ENCODE measurements at regions not wholly inside any gene's neighbourhood (a gene's known extent, or its start where the extent isn't known, plus 50 kb on each side); places are given as distances from the start of the nearest gene placed in this dataset.
"Not testable (repeated sequence)": the region's sequence is repeated elsewhere in the genome, so short reads cannot be mapped to it uniquely, and the experiment has no call there.

GRCh38 chr21:15631342-15631741, 98.4 kb upstream of the USP25 start (continued):
- TF ChIP-seq PML (IDR thresholded peaks at IDR 0.05; ENCODE audit: low read length), result no peak
- no peak for TF ChIP-seq BHLHE40 (IDR thresholded peaks at IDR 0.05; ENCODE audit: borderline replicate concordance in 1 of 2, low read depth in 2 of 2, low read length in 1 of 2)
- TF ChIP-seq MLLT1 (IDR thresholded peaks at IDR 0.05), result no peak
- TF ChIP-seq TBL1XR1 (IDR thresholded peaks at IDR 0.05; ENCODE audit: low read depth, low read length), result no peak
- TF ChIP-seq MTA3 (IDR thresholded peaks at IDR 0.05; ENCODE audit: borderline replicate concordance, low read length), result no peak
- no peak for TF ChIP-seq SMAD1 (IDR thresholded peaks at IDR 0.05; ENCODE audit: low read depth, partially characterized antibody)

GRCh38 chr21:15634541-15634940, 95.2 kb upstream of the USP25 start:
- WGBS (ENCODE audit: insufficient coverage, insufficient replicate concordance, low lambda C conversion rate, missing lambda C conversion rate), result 6% methylated on average over 5 of the region's 5 CpGs
- H3K9ac ChIP-seq (ENCODE audit: control insufficient read depth, insufficient read depth, low read length); H3K27ac ChIP-seq (ENCODE audit: control insufficient read depth, insufficient read depth); H3K79me2 ChIP-seq (ENCODE audit: control insufficient read depth, insufficient read depth, low read length); RAD21 ChIA-PET (ENCODE audit: unreplicated experiment); H3K9me3 ChIP-seq (replicated peaks; ENCODE audit: control insufficient read depth, insufficient read depth, low read length); intact Hi-C loops (cut with micrococcal nuclease; ENCODE audit: unreplicated experiment); in situ Hi-C loops (cut with MboI); H3K27me3 ChIP-seq (replicated peaks in 1 of 2; ENCODE audit: control insufficient read depth in 2 of 2, insufficient read depth in 2 of 2, low read length in 1 of 2); ATAC-seq; SMC1A ChIA-PET (ENCODE audit: uncharacterized antibody, unreplicated experiment); CTCF ChIA-PET; H3K4me3 ChIP-seq; H3K4me2 ChIP-seq (ENCODE audit: control insufficient read depth, insufficient read depth); DNase-seq (ENCODE audit: low read depth, low spot score); H4K20me1 ChIP-seq (ENCODE audit: control insufficient read depth, insufficient read depth); H2AFZ ChIP-seq (ENCODE audit: control insufficient read depth, low read depth, low read length); BruUV-seq (replicated peaks); FAIRE-seq; POLR2A ChIA-PET; H3K4me1 ChIP-seq (ENCODE audit: control insufficient read depth, insufficient read depth, low read length); H3K36me3 ChIP-seq (ENCODE audit: control insufficient read depth in 2 of 2, insufficient read depth in 2 of 2, low read length in 1 of 2): not testable (repeated sequence)
